GM21786 (cell line): ENCODE measurements at regions not wholly inside any gene's neighbourhood (a gene's known extent, or its start where the extent isn't known, plus 50 kb on each side); places are given as distances from the start of the nearest gene placed in this dataset.
"Not testable (repeated sequence)": the region's sequence is repeated elsewhere in the genome, so short reads cannot be mapped to it uniquely, and the experiment has no call there.

Experiments
- ATAC-seq: cut with Tn5 transposase; IDR thresholded peaks from one replicate; pipeline ENCODE4 v1.9.1; 2021; ENCODE audit not compliant: unreplicated experiment

GRCh38 chr1:78715181-78715661, 65.6 kb downstream of the IFI44 start:
- ATAC-seq = no peak

- ATAC-seq = no peak
Observed at GRCh38 chr1:78716186-78716585, 66.6 kb downstream of the IFI44 start.

GRCh38 chr1:78718566-78718965, 68.9 kb downstream of the IFI44 start:
- no peak for ATAC-seq

- ATAC-seq = peak; percentile 64
Observed at GRCh38 chr1:78721136-78721535, 71.5 kb downstream of the IFI44 start.

- ATAC-seq = no peak
Observed at GRCh38 chr1:78722105-78722504, 72.5 kb downstream of the IFI44 start.

GRCh38 chr1:78722521-78722920, 72.9 kb downstream of the IFI44 start:
- no peak for ATAC-seq

- no peak for ATAC-seq
Observed at GRCh38 chr1:78722947-78723346, 73.3 kb downstream of the IFI44 start.

- ATAC-seq = no peak
Observed at GRCh38 chr1:78726686-78727085, 77.1 kb downstream of the IFI44 start.

- ATAC-seq = no peak
Observed at GRCh38 chr1:78728359-78728758, 78.7 kb downstream of the IFI44 start.

- no peak for ATAC-seq
Observed at GRCh38 chr1:78730054-78730453, 80.4 kb downstream of the IFI44 start.

GRCh38 chr1:78731674-78732073, 82.0 kb downstream of the IFI44 start:
- ATAC-seq = no peak

GRCh38 chr1:78737241-78737640, 87.6 kb downstream of the IFI44 start:
- no peak for ATAC-seq

- ATAC-seq = no peak
Observed at GRCh38 chr1:78743626-78744025, 94.0 kb downstream of the IFI44 start.

GRCh38 chr1:78745111-78745510, 95.5 kb downstream of the IFI44 start:
- ATAC-seq = no peak

- ATAC-seq = not testable (repeated sequence)
Observed at GRCh38 chr1:78753679-78754078, 104.0 kb downstream of the IFI44 start.

GRCh38 chr1:78755986-78756385, 106.4 kb downstream of the IFI44 start:
- ATAC-seq = no peak

GRCh38 chr1:78758506-78758905, 108.9 kb downstream of the IFI44 start:
- ATAC-seq = no peak

GRCh38 chr1:78759881-78760280, 110.2 kb downstream of the IFI44 start:
- ATAC-seq = no peak

GRCh38 chr1:78760858-78761257, 111.2 kb downstream of the IFI44 start:
- ATAC-seq = no peak

- no peak for ATAC-seq
Observed at GRCh38 chr1:78762113-78762512, 112.5 kb downstream of the IFI44 start.

- ATAC-seq = no peak
Observed at GRCh38 chr1:78765489-78765888, 115.9 kb downstream of the IFI44 start.

GRCh38 chr1:78779831-78780230, 130.2 kb downstream of the IFI44 start:
- ATAC-seq = no peak

- ATAC-seq = no peak
Observed at GRCh38 chr1:78787544-78787943, 137.9 kb downstream of the IFI44 start.

- no peak for ATAC-seq
Observed at GRCh38 chr1:78790174-78790573, 140.5 kb downstream of the IFI44 start.
